ENCODE measurements at regions not wholly inside any gene's neighbourhood (a gene's known extent, or its start where the extent isn't known, plus 50 kb on each side); places are given as distances from the start of the nearest gene placed in this dataset.
"Not testable (repeated sequence)": the region's sequence is repeated elsewhere in the genome, so short reads cannot be mapped to it uniquely, and the experiment has no call there.

DNA sequence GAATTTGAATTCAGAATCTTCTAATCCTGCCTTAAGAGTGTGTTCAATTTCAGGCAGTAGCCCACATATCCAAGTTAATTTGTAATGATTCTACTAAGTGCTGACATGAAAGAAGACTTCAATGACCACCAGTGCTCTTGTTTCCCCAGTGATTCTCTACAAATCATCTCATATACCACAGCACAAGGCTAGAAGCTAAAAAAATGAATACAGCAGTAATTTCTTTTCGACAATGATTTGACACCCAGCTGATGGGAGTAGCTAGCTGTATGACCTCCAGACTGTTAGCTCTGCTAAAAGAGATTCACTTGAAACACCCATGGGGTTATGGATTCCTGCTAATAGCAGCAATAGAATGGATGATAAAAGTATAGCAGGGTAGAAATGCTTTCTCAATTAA is 217.0 kb upstream of the TMEFF2 start:
- Histone ChIP-seq H3K4me3 (ENCODE audit: low read depth in 1 of 3, low read length in 3 of 3) (no peak overlapping the region), H3K27me3 (ENCODE audit: control insufficient read depth in 3 of 3, insufficient read depth in 3 of 3, low read length in 3 of 3) (no peaks in the 10 kb centered on the region), H3K36me3 (ENCODE audit: control insufficient read depth in 3 of 3, insufficient read depth in 2 of 3, low read depth in 1 of 3, low read length in 3 of 3) (no peaks in the 10 kb centered on the region), H3K27ac (ENCODE audit: low read depth in 1 of 3, low read length in 2 of 3) (no peak overlapping the region), H3K9me3 (ENCODE audit: control insufficient read depth in 2 of 2, insufficient read depth in 1 of 2, low read depth in 1 of 2, low read length in 1 of 2) (peaks cover 0 to 14% of the 10 kb centered on the region in 2 donors), H3K4me1 (ENCODE audit: control insufficient read depth in 3 of 3, insufficient read depth in 2 of 3, low read depth in 1 of 3, low read length in 2 of 3) (no peaks in the 10 kb centered on the region)
- DNase-seq (no peak), FAIRE-seq (no peak)
- WGBS, 3 donors, result 89 to 97% (median 89%) methylated on average over 1 of the region's 1 CpG

DNA sequence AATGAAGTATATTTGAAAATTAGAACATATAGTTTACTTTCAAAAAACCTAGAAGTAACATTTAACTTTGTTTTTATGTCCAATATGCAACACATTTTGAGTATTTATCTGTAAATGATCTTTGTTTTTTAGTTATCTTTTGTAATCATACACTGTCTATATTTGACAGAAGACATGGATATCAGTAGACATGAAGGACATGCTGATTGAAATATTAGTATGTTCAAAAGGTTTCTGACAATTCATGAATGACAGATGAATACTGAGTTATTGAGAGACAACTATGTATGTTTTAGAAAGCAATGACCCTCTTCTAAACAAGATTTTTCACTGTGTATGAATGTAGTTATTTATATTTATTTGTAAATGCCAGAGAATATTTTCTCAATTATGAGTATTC is 215.6 kb upstream of the TMEFF2 start:
- no peaks in the 10 kb centered on the region for H3K4me1 ChIP-seq (ENCODE audit: control insufficient read depth in 3 of 3, insufficient read depth in 2 of 3, low read depth in 1 of 3, low read length in 2 of 3)
- DNase-seq, result no peak
- no peak overlapping the region for H3K27ac ChIP-seq (ENCODE audit: low read depth in 1 of 3, low read length in 2 of 3)
- H3K4me3 ChIP-seq (ENCODE audit: low read depth in 1 of 3, low read length in 3 of 3), result no peak overlapping the region
- no peaks in the 10 kb centered on the region for H3K36me3 ChIP-seq (ENCODE audit: control insufficient read depth in 3 of 3, insufficient read depth in 2 of 3, low read depth in 1 of 3, low read length in 3 of 3)
- H3K27me3 ChIP-seq (ENCODE audit: control insufficient read depth in 3 of 3, insufficient read depth in 3 of 3, low read length in 3 of 3), result no peaks in the 10 kb centered on the region
- H3K9me3 ChIP-seq (ENCODE audit: control insufficient read depth in 2 of 2, insufficient read depth in 1 of 2, low read depth in 1 of 2, low read length in 1 of 2), result peaks cover 0 to 14% of the 10 kb centered on the region in 2 donors
- FAIRE-seq, result no peak

DNA sequence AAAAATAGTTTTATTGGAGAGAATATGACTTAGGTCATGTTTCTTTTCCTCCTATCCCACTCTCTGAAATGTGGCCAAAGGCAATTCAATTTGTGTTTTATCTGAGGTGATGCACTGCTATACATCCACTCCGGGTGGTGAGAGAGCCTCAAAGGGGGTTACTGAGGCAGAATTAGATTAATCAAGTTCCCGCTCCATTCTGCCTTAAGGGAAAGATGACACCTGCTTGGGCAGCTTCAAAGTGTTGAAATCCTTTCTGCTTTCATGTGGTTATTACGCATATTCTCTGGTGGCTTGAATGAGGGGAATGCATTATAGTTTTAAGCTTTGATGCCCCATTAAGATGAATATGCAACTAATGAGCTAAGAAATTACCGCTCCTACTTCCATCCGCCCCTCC is 213.0 kb upstream of the TMEFF2 start:
- Histone ChIP-seq H3K27me3 (ENCODE audit: control insufficient read depth in 3 of 3, insufficient read depth in 3 of 3, low read length in 3 of 3) (no peaks in the 10 kb centered on the region), H3K9me3 (ENCODE audit: control insufficient read depth in 2 of 2, insufficient read depth in 1 of 2, low read depth in 1 of 2, low read length in 1 of 2) (no peaks in the 10 kb centered on the region), H3K36me3 (ENCODE audit: control insufficient read depth in 3 of 3, insufficient read depth in 2 of 3, low read depth in 1 of 3, low read length in 3 of 3) (no peaks in the 10 kb centered on the region), H3K4me1 (ENCODE audit: control insufficient read depth in 3 of 3, insufficient read depth in 2 of 3, low read depth in 1 of 3, low read length in 2 of 3) (no peaks in the 10 kb centered on the region), H3K4me3 (ENCODE audit: low read depth in 1 of 3, low read length in 3 of 3) (no peak overlapping the region), H3K27ac (ENCODE audit: low read depth in 1 of 3, low read length in 2 of 3) (no peak overlapping the region)
- WGBS, 3 donors, result 78 to 87% (median 83%) methylated on average over 5 of the region's 5 CpGs
- DNase-seq (no peak), FAIRE-seq (no peak)

DNA sequence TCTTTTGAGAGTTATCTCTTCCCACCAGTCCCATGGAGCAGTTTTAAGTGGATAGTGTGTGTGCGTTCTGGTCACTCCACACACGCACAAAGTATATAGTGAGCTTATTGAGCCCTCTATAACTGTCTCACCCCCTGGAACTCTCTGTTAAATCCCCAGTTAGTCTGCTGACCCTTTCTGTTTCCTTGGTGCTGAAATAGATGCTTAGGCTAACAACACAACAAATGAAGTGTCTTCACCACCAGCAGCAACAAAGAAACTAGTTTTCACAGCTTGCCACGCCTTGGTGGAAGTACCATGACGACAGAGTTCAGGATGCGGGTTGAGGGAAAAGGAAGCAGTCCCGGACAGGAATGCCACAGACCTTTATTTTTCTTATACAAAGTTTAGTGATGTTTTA is 203.5 kb upstream of the TMEFF2 start:
- no peaks in the 10 kb centered on the region for H3K36me3 ChIP-seq (ENCODE audit: control insufficient read depth in 3 of 3, insufficient read depth in 2 of 3, low read depth in 1 of 3, low read length in 3 of 3)
- no peak overlapping the region for H3K4me3 ChIP-seq (ENCODE audit: low read depth in 1 of 3, low read length in 3 of 3)
- FAIRE-seq (no peak), DNase-seq (no peak)
- WGBS, 3 donors, result 84 to 89% (median 89%) methylated on average over 6 of the region's 6 CpGs
- H3K4me1 ChIP-seq (ENCODE audit: control insufficient read depth in 3 of 3, insufficient read depth in 2 of 3, low read depth in 1 of 3, low read length in 2 of 3), result no peaks in the 10 kb centered on the region
- no peaks in the 10 kb centered on the region for H3K27me3 ChIP-seq (ENCODE audit: control insufficient read depth in 3 of 3, insufficient read depth in 3 of 3, low read length in 3 of 3)
- no peaks in the 10 kb centered on the region for H3K9me3 ChIP-seq (ENCODE audit: control insufficient read depth in 2 of 2, insufficient read depth in 1 of 2, low read depth in 1 of 2, low read length in 1 of 2)
- H3K27ac ChIP-seq (ENCODE audit: low read depth in 1 of 3, low read length in 2 of 3), result no peak overlapping the region

DNA sequence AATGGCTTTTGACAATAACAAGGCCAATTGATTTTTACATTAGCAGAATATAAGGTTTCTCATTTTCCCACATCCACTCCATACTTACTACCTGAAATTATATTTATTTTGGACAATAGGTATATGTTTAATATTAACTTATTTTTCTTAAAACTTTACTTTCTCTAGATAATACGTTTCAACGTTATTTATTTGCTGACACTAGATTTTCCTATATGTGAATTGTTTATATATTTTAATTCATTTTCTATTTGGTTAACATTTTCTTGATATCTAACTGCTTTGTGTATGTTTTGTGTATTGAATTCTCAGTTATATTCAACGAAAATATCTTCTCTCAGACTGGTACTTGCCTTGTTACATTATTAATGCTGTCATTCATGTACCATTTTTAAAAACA is 199.9 kb upstream of the TMEFF2 start:
- FAIRE-seq (peak; percentile 84), DNase-seq (no peak)
- Histone ChIP-seq H3K27me3 (ENCODE audit: control insufficient read depth in 3 of 3, insufficient read depth in 3 of 3, low read length in 3 of 3) (no peaks in the 10 kb centered on the region), H3K4me1 (ENCODE audit: control insufficient read depth in 3 of 3, insufficient read depth in 2 of 3, low read depth in 1 of 3, low read length in 2 of 3) (no peaks in the 10 kb centered on the region), H3K27ac (ENCODE audit: low read depth in 1 of 3, low read length in 2 of 3) (no peak overlapping the region), H3K4me3 (ENCODE audit: low read depth in 1 of 3, low read length in 3 of 3) (no peak overlapping the region), H3K36me3 (ENCODE audit: control insufficient read depth in 3 of 3, insufficient read depth in 2 of 3, low read depth in 1 of 3, low read length in 3 of 3) (no peaks in the 10 kb centered on the region), H3K9me3 (ENCODE audit: control insufficient read depth in 2 of 2, insufficient read depth in 1 of 2, low read depth in 1 of 2, low read length in 1 of 2) (no peaks in the 10 kb centered on the region)
- 87 to 90% (median 89%) methylated on average over 3 of the region's 3 CpGs for WGBS, 3 donors

DNA sequence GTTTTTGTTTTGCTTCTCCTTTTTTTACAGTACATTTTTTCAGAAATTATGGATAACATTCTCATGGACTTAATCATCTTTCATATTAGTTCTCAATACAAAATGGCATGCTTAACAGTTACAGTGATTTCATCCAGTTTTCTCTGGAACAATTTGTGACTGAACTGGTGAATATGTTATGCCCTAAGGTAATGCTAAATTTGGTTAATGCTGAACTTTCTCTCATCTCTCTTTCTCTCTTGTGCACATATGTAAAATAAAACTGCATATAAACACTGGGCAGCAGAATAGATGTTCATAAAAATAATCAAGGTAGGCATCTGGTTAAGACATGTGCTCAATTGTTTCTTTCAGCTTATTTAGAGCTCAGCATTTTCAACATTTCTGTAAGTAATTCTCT is 196.3 kb upstream of the TMEFF2 start:
- H3K4me1 ChIP-seq (ENCODE audit: control insufficient read depth in 3 of 3, insufficient read depth in 2 of 3, low read depth in 1 of 3, low read length in 2 of 3), result no peaks in the 10 kb centered on the region
- H3K36me3 ChIP-seq (ENCODE audit: control insufficient read depth in 3 of 3, insufficient read depth in 2 of 3, low read depth in 1 of 3, low read length in 3 of 3), result no peaks in the 10 kb centered on the region
- no peak overlapping the region for H3K27ac ChIP-seq (ENCODE audit: low read depth in 1 of 3, low read length in 2 of 3)
- FAIRE-seq, result no peak
- no peaks in the 10 kb centered on the region for H3K27me3 ChIP-seq (ENCODE audit: control insufficient read depth in 3 of 3, insufficient read depth in 3 of 3, low read length in 3 of 3)
- no peak for DNase-seq
- no peaks in the 10 kb centered on the region for H3K9me3 ChIP-seq (ENCODE audit: control insufficient read depth in 2 of 2, insufficient read depth in 1 of 2, low read depth in 1 of 2, low read length in 1 of 2)
- H3K4me3 ChIP-seq (ENCODE audit: low read depth in 1 of 3, low read length in 3 of 3), result no peak overlapping the region

DNA sequence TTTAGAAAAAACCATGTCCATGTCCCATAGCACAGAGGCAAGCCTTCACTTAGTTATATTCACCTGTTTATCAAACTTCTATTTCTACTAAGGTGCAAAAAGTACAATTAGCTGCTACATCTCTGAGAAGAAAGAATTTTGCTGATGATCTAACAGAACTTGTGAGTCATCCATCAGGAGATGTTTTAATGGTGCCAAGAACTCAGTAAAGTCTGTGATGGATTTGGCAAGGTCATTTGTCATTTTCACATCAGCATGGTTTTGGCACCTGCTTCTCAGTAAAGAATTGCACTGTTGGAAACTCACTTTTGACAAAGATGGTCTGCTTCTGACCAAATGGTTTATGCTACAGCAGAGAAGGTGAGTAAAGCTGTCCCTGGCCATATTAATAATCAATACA is 195.7 kb upstream of the TMEFF2 start:
- FAIRE-seq (no peak), DNase-seq (no peak)

DNA sequence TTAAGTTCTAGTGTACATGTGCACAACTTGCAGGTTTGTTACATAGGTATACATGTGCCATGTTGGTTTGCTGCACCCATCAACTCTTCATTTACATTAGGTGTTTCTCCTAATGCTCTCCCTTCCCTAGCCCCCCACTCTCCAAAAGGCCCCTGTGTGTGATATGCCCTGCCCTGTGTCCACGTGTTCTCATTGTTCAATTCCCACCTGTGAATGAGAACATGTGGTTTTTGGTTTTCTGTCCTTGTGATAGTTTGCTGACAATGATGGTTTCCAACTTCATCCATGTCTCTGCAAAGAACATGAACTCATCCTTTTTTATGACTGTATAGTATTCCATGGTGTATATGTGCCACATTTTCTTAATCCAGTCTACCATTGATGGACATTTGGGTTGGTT is 189.5 kb upstream of the TMEFF2 start:
- not testable (repeated sequence) for H3K4me3 ChIP-seq (ENCODE audit: low read depth in 1 of 3, low read length in 3 of 3); H3K27me3 ChIP-seq (ENCODE audit: control insufficient read depth in 3 of 3, insufficient read depth in 3 of 3, low read length in 3 of 3); H3K9me3 ChIP-seq (ENCODE audit: control insufficient read depth in 2 of 2, insufficient read depth in 1 of 2, low read depth in 1 of 2, low read length in 1 of 2); H3K36me3 ChIP-seq (ENCODE audit: control insufficient read depth in 3 of 3, insufficient read depth in 2 of 3, low read depth in 1 of 3, low read length in 3 of 3); H3K4me1 ChIP-seq (ENCODE audit: control insufficient read depth in 3 of 3, insufficient read depth in 2 of 3, low read depth in 1 of 3, low read length in 2 of 3); H3K27ac ChIP-seq (ENCODE audit: low read depth in 1 of 3, low read length in 2 of 3); DNase-seq
- 65 to 90% (median 82%) methylated on average over 1 of the region's 1 CpG for WGBS, 3 donors
- FAIRE-seq, result peak; percentile 59

More for the DNA sequence above, 195.7 kb upstream of the TMEFF2 start:
- Histone ChIP-seq H3K4me3 (ENCODE audit: low read depth in 1 of 3, low read length in 3 of 3) (no peak overlapping the region), H3K9me3 (ENCODE audit: control insufficient read depth in 2 of 2, insufficient read depth in 1 of 2, low read depth in 1 of 2, low read length in 1 of 2) (no peaks in the 10 kb centered on the region), H3K27ac (ENCODE audit: low read depth in 1 of 3, low read length in 2 of 3) (no peak overlapping the region), H3K4me1 (ENCODE audit: control insufficient read depth in 3 of 3, insufficient read depth in 2 of 3, low read depth in 1 of 3, low read length in 2 of 3) (no peaks in the 10 kb centered on the region), H3K36me3 (ENCODE audit: control insufficient read depth in 3 of 3, insufficient read depth in 2 of 3, low read depth in 1 of 3, low read length in 3 of 3) (no peaks in the 10 kb centered on the region), H3K27me3 (ENCODE audit: control insufficient read depth in 3 of 3, insufficient read depth in 3 of 3, low read length in 3 of 3) (no peaks in the 10 kb centered on the region)

DNA sequence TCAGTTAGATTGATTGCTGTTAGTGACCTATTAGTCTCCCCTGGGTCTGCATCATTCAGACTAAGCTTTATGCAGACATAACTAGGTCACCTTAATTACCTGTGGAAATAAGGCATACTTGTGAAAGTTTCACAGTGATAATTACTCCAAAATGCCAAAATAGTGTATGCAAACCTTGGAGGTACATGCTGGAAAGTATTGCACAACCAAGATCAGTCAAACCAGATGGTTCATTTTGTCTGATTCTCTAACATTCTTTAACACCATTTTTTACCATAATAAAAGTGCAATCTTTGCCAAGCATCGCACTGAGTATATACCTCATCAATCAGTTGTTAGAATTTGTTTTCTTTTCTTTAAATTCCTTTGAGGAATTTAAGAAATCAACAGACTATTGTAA is 186.3 kb upstream of the TMEFF2 start:
- H3K9me3 ChIP-seq (ENCODE audit: control insufficient read depth in 2 of 2, insufficient read depth in 1 of 2, low read depth in 1 of 2, low read length in 1 of 2), result no peaks in the 10 kb centered on the region
- no peak overlapping the region for H3K27ac ChIP-seq (ENCODE audit: low read depth in 1 of 3, low read length in 2 of 3)
- FAIRE-seq (no peak), DNase-seq (no peak)
- 48 to 66% (median 56%) methylated on average over 1 of the region's 1 CpG for WGBS, 3 donors
- H3K4me1 ChIP-seq (ENCODE audit: control insufficient read depth in 3 of 3, insufficient read depth in 2 of 3, low read depth in 1 of 3, low read length in 2 of 3), result no peaks in the 10 kb centered on the region
- no peaks in the 10 kb centered on the region for H3K27me3 ChIP-seq (ENCODE audit: control insufficient read depth in 3 of 3, insufficient read depth in 3 of 3, low read length in 3 of 3)
- no peak overlapping the region for H3K4me3 ChIP-seq (ENCODE audit: low read depth in 1 of 3, low read length in 3 of 3)
- H3K36me3 ChIP-seq (ENCODE audit: control insufficient read depth in 3 of 3, insufficient read depth in 2 of 3, low read depth in 1 of 3, low read length in 3 of 3), result no peaks in the 10 kb centered on the region

All from small intestine (tissue), 7 donors.